ENCODE measurements at regions not wholly inside any gene's neighbourhood (a gene's known extent, or its start where the extent isn't known, plus 50 kb on each side); places are given as distances from the start of the nearest gene placed in this dataset.
A peak's percentile ranks its signal among the peaks of the same experiment; 100 is the strongest.

- peak; percentile 62 to 86 for DNase-seq
- 6 to 16% methylated on average over 10 to 27 of the region's 28 CpGs for WGBS, 2 donors
- no peak overlapping the region for H3K27ac ChIP-seq
- peak; percentile 78 to 86 for ATAC-seq (ENCODE audit: low FRiP score in 2 of 2)
- no peaks in the 10 kb centered on the region for H3K36me3 ChIP-seq
- H3K27me3 ChIP-seq = no peaks in the 10 kb centered on the region
- TF ChIP-seq POLR2A (IDR thresholded peaks at IDR 0.05) (no peak), POLR2AphosphoS5 (IDR thresholded peaks at IDR 0.05) (no peak), EP300 (IDR thresholded peaks at IDR 0.05) (no peak), CTCF (IDR thresholded peaks at IDR 0.05) (peak in 5 of 6 experiments; percentile 25 to 47 (median 37))
- H3K9me3 ChIP-seq = no peaks in the 10 kb centered on the region
- no peak overlapping the region for H3K4me3 ChIP-seq
- peaks cover 11 to 25% (median 15%) of the 10 kb centered on the region in 4 donors for H3K4me1 ChIP-seq
These were observed 155.8 kb upstream of the SMIM23 start for GRCh38 chr5:171629628-171630349.

GRCh38 chr5:171630350-171631065, 155.1 kb upstream of the SMIM23 start:
- H3K27me3 ChIP-seq = no peaks in the 10 kb centered on the region
- whole genome bisulfite sequencing, 2 donors = 38 to 63% methylated on average over 7 to 11 of the region's 11 CpGs
- DNase-seq (no peak), ATAC-seq (ENCODE audit: low FRiP score in 2 of 2) (no peak)
- peaks cover 11 to 25% (median 15%) of the 10 kb centered on the region in 4 donors for H3K4me1 ChIP-seq
- H3K9me3 ChIP-seq = no peaks in the 10 kb centered on the region
- H3K4me3 ChIP-seq = no peak overlapping the region
- TF ChIP-seq EP300 (IDR thresholded peaks at IDR 0.05) = no peak
- no peak for TF ChIP-seq CTCF (IDR thresholded peaks at IDR 0.05)
- TF ChIP-seq POLR2A (IDR thresholded peaks at IDR 0.05) = no peak
- no peak for TF ChIP-seq POLR2AphosphoS5 (IDR thresholded peaks at IDR 0.05)
- H3K36me3 ChIP-seq = no peaks in the 10 kb centered on the region
- no peak overlapping the region for H3K27ac ChIP-seq

GRCh38 chr5:171632616-171633015, 153.0 kb upstream of the SMIM23 start:
- 77 to 78% methylated on average over 3 of the region's 3 CpGs for WGBS, 2 donors
- H3K27me3 ChIP-seq = no peaks in the 10 kb centered on the region
- ATAC-seq (ENCODE audit: low FRiP score in 2 of 2) = no peak
- no peak overlapping the region for H3K27ac ChIP-seq
- H3K4me1 ChIP-seq = peaks cover 11 to 25% (median 15%) of the 10 kb centered on the region in 4 donors
- DNase-seq = no peak
- H3K4me3 ChIP-seq = no peak overlapping the region
- H3K36me3 ChIP-seq = no peaks in the 10 kb centered on the region
- no peaks in the 10 kb centered on the region for H3K9me3 ChIP-seq
- no peak for TF ChIP-seq CTCF (IDR thresholded peaks at IDR 0.05)
- no peak for TF ChIP-seq EP300 (IDR thresholded peaks at IDR 0.05)
- no peak for TF ChIP-seq POLR2AphosphoS5 (IDR thresholded peaks at IDR 0.05)
- TF ChIP-seq POLR2A (IDR thresholded peaks at IDR 0.05) = no peak

GRCh38 chr5:171633776-171634470, 151.7 kb upstream of the SMIM23 start:
- Histone ChIP-seq H3K36me3 (no peaks in the 10 kb centered on the region), H3K4me3 (no peak overlapping the region), H3K27ac (no peak overlapping the region), H3K4me1 (peaks cover 11 to 25% (median 17%) of the 10 kb centered on the region in 4 donors), H3K27me3 (no peaks in the 10 kb centered on the region), H3K9me3 (no peaks in the 10 kb centered on the region)
- peak in 1 of 2 donors; percentile 45 for DNase-seq
- TF ChIP-seq POLR2AphosphoS5 (IDR thresholded peaks at IDR 0.05) = no peak
- TF ChIP-seq CTCF (IDR thresholded peaks at IDR 0.05) = no peak
- TF ChIP-seq POLR2A (IDR thresholded peaks at IDR 0.05) = no peak
- TF ChIP-seq EP300 (IDR thresholded peaks at IDR 0.05) = no peak
- peak; percentile 25 to 55 for ATAC-seq (ENCODE audit: low FRiP score in 2 of 2)
- WGBS, 2 donors = 52 to 58% methylated on average over 7 of the region's 7 CpGs
